ENCODE measurements at regions not wholly inside any gene's neighbourhood (a gene's known extent, or its start where the extent isn't known, plus 50 kb on each side); places are given as distances from the start of the nearest gene placed in this dataset.
"Not testable (repeated sequence)": the region's sequence is repeated elsewhere in the genome, so short reads cannot be mapped to it uniquely, and the experiment has no call there.

- Histone ChIP-seq H3K9ac (ENCODE audit: low read length in 2 of 2) (no peak overlapping the region), H3K27me3 (ENCODE audit: control insufficient read depth in 1 of 2, insufficient read depth in 2 of 2, low read length in 2 of 2) (no peaks in the 10 kb centered on the region), H3K4me1 (ENCODE audit: control insufficient read depth, insufficient read depth, low read length) (no peaks in the 10 kb centered on the region), H3K36me3 (ENCODE audit: control insufficient read depth in 2 of 2, insufficient read depth in 2 of 2, low read length in 2 of 2) (no peaks in the 10 kb centered on the region), H3K27ac (ENCODE audit: low read length) (no peak overlapping the region), H3K9me3 (ENCODE audit: control insufficient read depth in 2 of 2, low read length in 2 of 2) (no peaks in the 10 kb centered on the region), H3K4me3 (ENCODE audit: low read length in 2 of 2) (no peak overlapping the region)
Observed at GRCh38 chr5:125228363-125229070, 482.1 kb upstream of the ZNF608 start.

GRCh38 chr5:125229556-125229955 lies 483.1 kb upstream of the ZNF608 start:
- Histone ChIP-seq H3K4me1 (ENCODE audit: control insufficient read depth, insufficient read depth, low read length) (no peaks in the 10 kb centered on the region), H3K9me3 (ENCODE audit: control insufficient read depth in 2 of 2, low read length in 2 of 2) (no peaks in the 10 kb centered on the region), H3K27ac (ENCODE audit: low read length) (no peak overlapping the region), H3K9ac (ENCODE audit: low read length in 2 of 2) (no peak overlapping the region), H3K4me3 (ENCODE audit: low read length in 2 of 2) (no peak overlapping the region), H3K36me3 (ENCODE audit: control insufficient read depth in 2 of 2, insufficient read depth in 2 of 2, low read length in 2 of 2) (no peaks in the 10 kb centered on the region), H3K27me3 (ENCODE audit: control insufficient read depth in 1 of 2, insufficient read depth in 2 of 2, low read length in 2 of 2) (no peaks in the 10 kb centered on the region)

GRCh38 chr5:125232779-125233230 lies 486.4 kb upstream of the ZNF608 start:
- H3K27ac ChIP-seq (ENCODE audit: low read length) = no peak overlapping the region
- H3K9me3 ChIP-seq (ENCODE audit: control insufficient read depth in 2 of 2, low read length in 2 of 2) = no peaks in the 10 kb centered on the region
- no peaks in the 10 kb centered on the region for H3K36me3 ChIP-seq (ENCODE audit: control insufficient read depth in 2 of 2, insufficient read depth in 2 of 2, low read length in 2 of 2)

GRCh38 chr5:125233944-125234343 lies 487.5 kb upstream of the ZNF608 start:
- Histone ChIP-seq H3K27ac (ENCODE audit: low read length) (no peak overlapping the region), H3K27me3 (ENCODE audit: control insufficient read depth in 1 of 2, insufficient read depth in 2 of 2, low read length in 2 of 2) (no peaks in the 10 kb centered on the region), H3K4me1 (ENCODE audit: control insufficient read depth, insufficient read depth, low read length) (no peaks in the 10 kb centered on the region), H3K36me3 (ENCODE audit: control insufficient read depth in 2 of 2, insufficient read depth in 2 of 2, low read length in 2 of 2) (no peaks in the 10 kb centered on the region), H3K9ac (ENCODE audit: low read length in 2 of 2) (no peak overlapping the region), H3K4me3 (ENCODE audit: low read length in 2 of 2) (no peak overlapping the region), H3K9me3 (ENCODE audit: control insufficient read depth in 2 of 2, low read length in 2 of 2) (no peaks in the 10 kb centered on the region)

More at GRCh38 chr5:125232779-125233230, 486.4 kb upstream of the ZNF608 start:
- Histone ChIP-seq H3K4me1 (ENCODE audit: control insufficient read depth, insufficient read depth, low read length) (no peaks in the 10 kb centered on the region), H3K9ac (ENCODE audit: low read length in 2 of 2) (no peak overlapping the region), H3K4me3 (ENCODE audit: low read length in 2 of 2) (no peak overlapping the region), H3K27me3 (ENCODE audit: control insufficient read depth in 1 of 2, insufficient read depth in 2 of 2, low read length in 2 of 2) (no peaks in the 10 kb centered on the region)

- H3K9me3 ChIP-seq (ENCODE audit: control insufficient read depth in 2 of 2, low read length in 2 of 2) = no peaks in the 10 kb centered on the region
- no peak overlapping the region for H3K27ac ChIP-seq (ENCODE audit: low read length)
- H3K36me3 ChIP-seq (ENCODE audit: control insufficient read depth in 2 of 2, insufficient read depth in 2 of 2, low read length in 2 of 2) = no peaks in the 10 kb centered on the region
- no peak overlapping the region for H3K4me3 ChIP-seq (ENCODE audit: low read length in 2 of 2)
- no peak overlapping the region for H3K9ac ChIP-seq (ENCODE audit: low read length in 2 of 2)
- H3K4me1 ChIP-seq (ENCODE audit: control insufficient read depth, insufficient read depth, low read length) = no peaks in the 10 kb centered on the region
- no peaks in the 10 kb centered on the region for H3K27me3 ChIP-seq (ENCODE audit: control insufficient read depth in 1 of 2, insufficient read depth in 2 of 2, low read length in 2 of 2)
Observed at GRCh38 chr5:125236007-125236406, 489.6 kb upstream of the ZNF608 start.

DNA sequence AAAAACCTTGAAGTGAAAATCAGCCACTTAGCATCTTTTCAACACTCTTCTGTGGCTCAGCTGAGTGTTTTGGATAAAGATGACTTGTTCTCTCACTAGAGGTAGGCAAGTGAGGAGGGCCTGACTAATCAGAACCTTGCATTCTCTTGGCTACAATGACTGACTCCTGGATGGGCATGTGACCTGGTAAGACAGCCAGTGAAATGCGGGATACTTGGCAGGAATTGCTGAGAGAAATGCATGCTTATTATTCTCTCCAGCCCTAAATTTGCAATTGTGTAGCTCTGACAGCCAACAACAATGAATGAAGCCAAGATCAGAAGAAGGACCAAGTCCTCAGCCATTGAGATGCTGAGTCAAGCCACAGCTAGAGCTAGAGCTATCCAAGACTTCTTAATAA lies 490.5 kb upstream of the ZNF608 start:
- H3K36me3 ChIP-seq (ENCODE audit: control insufficient read depth in 2 of 2, insufficient read depth in 2 of 2, low read length in 2 of 2) = no peaks in the 10 kb centered on the region

GRCh38 chr5:125244531-125244930 lies 498.1 kb upstream of the ZNF608 start:
- no peaks in the 10 kb centered on the region for H3K9me3 ChIP-seq (ENCODE audit: control insufficient read depth in 2 of 2, low read length in 2 of 2)
- no peaks in the 10 kb centered on the region for H3K4me1 ChIP-seq (ENCODE audit: control insufficient read depth, insufficient read depth, low read length)
- no peak overlapping the region for H3K4me3 ChIP-seq (ENCODE audit: low read length in 2 of 2)
- H3K27ac ChIP-seq (ENCODE audit: low read length) = no peak overlapping the region
- H3K36me3 ChIP-seq (ENCODE audit: control insufficient read depth in 2 of 2, insufficient read depth in 2 of 2, low read length in 2 of 2) = no peaks in the 10 kb centered on the region
- H3K9ac ChIP-seq (ENCODE audit: low read length in 2 of 2) = no peak overlapping the region
- H3K27me3 ChIP-seq (ENCODE audit: control insufficient read depth in 1 of 2, insufficient read depth in 2 of 2, low read length in 2 of 2) = no peaks in the 10 kb centered on the region

More for the DNA sequence above, 490.5 kb upstream of the ZNF608 start:
- H3K27ac ChIP-seq (ENCODE audit: low read length) = no peak overlapping the region
- no peak overlapping the region for H3K9ac ChIP-seq (ENCODE audit: low read length in 2 of 2)
- no peak overlapping the region for H3K4me3 ChIP-seq (ENCODE audit: low read length in 2 of 2)
- no peaks in the 10 kb centered on the region for H3K9me3 ChIP-seq (ENCODE audit: control insufficient read depth in 2 of 2, low read length in 2 of 2)
- no peaks in the 10 kb centered on the region for H3K4me1 ChIP-seq (ENCODE audit: control insufficient read depth, insufficient read depth, low read length)
- no peaks in the 10 kb centered on the region for H3K27me3 ChIP-seq (ENCODE audit: control insufficient read depth in 1 of 2, insufficient read depth in 2 of 2, low read length in 2 of 2)

DNA sequence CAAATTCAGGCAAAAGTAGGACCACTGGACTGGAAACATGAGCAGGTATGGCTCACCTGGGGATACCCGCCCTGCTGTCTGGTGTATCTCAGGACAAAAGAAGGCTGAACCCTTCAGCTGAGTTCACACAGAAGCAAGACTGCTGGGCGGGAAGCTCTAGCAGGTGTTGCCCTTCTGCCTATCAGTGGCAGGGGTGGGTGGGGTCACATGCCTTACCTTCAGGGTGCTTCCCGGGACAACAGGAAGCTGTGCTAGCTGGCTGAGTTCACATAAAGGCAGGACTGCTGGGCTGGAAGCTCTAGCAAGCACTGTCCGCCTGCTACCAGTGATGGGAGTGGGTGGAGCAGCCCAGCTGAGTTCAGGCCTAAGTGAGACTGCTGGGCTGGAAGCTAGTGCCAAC lies 498.8 kb upstream of the ZNF608 start:
- Histone ChIP-seq H3K4me1 (ENCODE audit: control insufficient read depth, insufficient read depth, low read length) (no peaks in the 10 kb centered on the region), H3K36me3 (ENCODE audit: control insufficient read depth in 2 of 2, insufficient read depth in 2 of 2, low read length in 2 of 2) (no peaks in the 10 kb centered on the region), H3K9me3 (ENCODE audit: control insufficient read depth in 2 of 2, low read length in 2 of 2) (no peaks in the 10 kb centered on the region), H3K4me3 (ENCODE audit: low read length in 2 of 2) (no peak overlapping the region), H3K27ac (ENCODE audit: low read length) (no peak overlapping the region), H3K27me3 (ENCODE audit: control insufficient read depth in 1 of 2, insufficient read depth in 2 of 2, low read length in 2 of 2) (no peaks in the 10 kb centered on the region), H3K9ac (ENCODE audit: low read length in 2 of 2) (no peak overlapping the region)

GRCh38 chr5:125249400-125249799 lies 503.0 kb upstream of the ZNF608 start:
- H3K36me3 ChIP-seq (ENCODE audit: control insufficient read depth in 2 of 2, insufficient read depth in 2 of 2, low read length in 2 of 2) = no peaks in the 10 kb centered on the region
- H3K4me3 ChIP-seq (ENCODE audit: low read length in 2 of 2) = no peak overlapping the region
- H3K4me1 ChIP-seq (ENCODE audit: control insufficient read depth, insufficient read depth, low read length) = no peaks in the 10 kb centered on the region
- H3K9ac ChIP-seq (ENCODE audit: low read length in 2 of 2) = no peak overlapping the region
- peaks cover 0 to 3% of the 10 kb centered on the region in 2 donors for H3K9me3 ChIP-seq (ENCODE audit: control insufficient read depth in 2 of 2, low read length in 2 of 2)
- H3K27ac ChIP-seq (ENCODE audit: low read length) = no peak overlapping the region
- H3K27me3 ChIP-seq (ENCODE audit: control insufficient read depth in 1 of 2, insufficient read depth in 2 of 2, low read length in 2 of 2) = no peaks in the 10 kb centered on the region

DNA sequence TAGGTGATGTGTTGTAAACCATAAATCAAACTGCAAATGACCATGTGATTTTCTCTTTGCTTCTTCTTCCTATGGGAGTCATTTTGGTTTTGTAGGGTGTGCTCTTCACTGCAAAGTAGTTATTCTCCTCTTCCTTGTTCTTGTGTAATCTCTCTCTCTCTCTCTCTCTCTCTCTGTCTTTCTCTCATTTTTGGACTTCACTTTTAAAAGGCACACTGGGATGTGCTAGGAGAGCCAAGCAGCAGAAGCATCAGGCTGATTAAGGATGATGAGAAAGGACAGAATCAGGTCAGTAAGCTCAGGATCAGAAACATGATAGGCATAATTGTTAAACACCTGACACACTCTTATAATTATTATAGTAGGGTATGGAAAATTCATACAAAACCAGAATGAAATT lies 505.3 kb upstream of the ZNF608 start:
- H3K27ac ChIP-seq (ENCODE audit: low read length) = no peak overlapping the region
- H3K27me3 ChIP-seq (ENCODE audit: control insufficient read depth in 1 of 2, insufficient read depth in 2 of 2, low read length in 2 of 2) = no peaks in the 10 kb centered on the region
- H3K9me3 ChIP-seq (ENCODE audit: control insufficient read depth in 2 of 2, low read length in 2 of 2) = peaks cover 0 to 7% of the 10 kb centered on the region in 2 donors
- no peak overlapping the region for H3K9ac ChIP-seq (ENCODE audit: low read length in 2 of 2)
- no peaks in the 10 kb centered on the region for H3K36me3 ChIP-seq (ENCODE audit: control insufficient read depth in 2 of 2, insufficient read depth in 2 of 2, low read length in 2 of 2)
- H3K4me3 ChIP-seq (ENCODE audit: low read length in 2 of 2) = no peak overlapping the region
- H3K4me1 ChIP-seq (ENCODE audit: control insufficient read depth, insufficient read depth, low read length) = no peaks in the 10 kb centered on the region

- H3K36me3 ChIP-seq (ENCODE audit: control insufficient read depth in 2 of 2, insufficient read depth in 2 of 2, low read length in 2 of 2); H3K4me3 ChIP-seq (ENCODE audit: low read length in 2 of 2); H3K9me3 ChIP-seq (ENCODE audit: control insufficient read depth in 2 of 2, low read length in 2 of 2); H3K27ac ChIP-seq (ENCODE audit: low read length); H3K4me1 ChIP-seq (ENCODE audit: control insufficient read depth, insufficient read depth, low read length); H3K9ac ChIP-seq (ENCODE audit: low read length in 2 of 2); H3K27me3 ChIP-seq (ENCODE audit: control insufficient read depth in 1 of 2, insufficient read depth in 2 of 2, low read length in 2 of 2): not testable (repeated sequence)
Observed at GRCh38 chr5:125253634-125254033, 507.2 kb upstream of the ZNF608 start.

Data from stomach smooth muscle (tissue), 2 donors.